HUES64 (cell line): ENCODE measurements at regions not wholly inside any gene's neighbourhood (a gene's known extent, or its start where the extent isn't known, plus 50 kb on each side); places are given as distances from the start of the nearest gene placed in this dataset.
"Not testable (repeated sequence)": the region's sequence is repeated elsewhere in the genome, so short reads cannot be mapped to it uniquely, and the experiment has no call there.

Experiments used
- H3K27ac ChIP-seq: 2 replicates; pipeline ENCODE4 v1.7.0; 2013; ENCODE audit warnings: low read depth, low read length, inconsistent platforms
- H3K27me3 ChIP-seq: 2 replicates; pipeline ENCODE4 v1.6.1; 2013; ENCODE audit warnings: mild to moderate bottlenecking, low read length; ENCODE audit not compliant: insufficient read depth
- H3K36me3 ChIP-seq: 2 replicates; pipeline ENCODE4 v1.6.1; 2013; ENCODE audit warnings: mild to moderate bottlenecking, low read length; ENCODE audit not compliant: insufficient read depth
- H3K4me1 ChIP-seq: 2 replicates; pipeline ENCODE4 v1.6.1; 2013; ENCODE audit warnings: mild to moderate bottlenecking, low read length, moderate library complexity; ENCODE audit not compliant: insufficient read depth
- H3K4me3 ChIP-seq: 2 replicates; pipeline ENCODE4 v1.5.1; 2013; ENCODE audit warnings: mild to moderate bottlenecking, low read length, moderate library complexity
- H3K9ac ChIP-seq: 2 replicates; pipeline ENCODE4 v1.6.1; 2013; ENCODE audit warnings: mild to moderate bottlenecking, low read depth, low read length
- H3K9me3 ChIP-seq: 2 replicates; pipeline ENCODE4 v1.6.1; 2013; ENCODE audit warnings: low read depth, low read length; ENCODE audit not compliant: insufficient read depth
- WGBS: fragments of 150-250, 120-280 bp; methylation state at CpG from one replicate; pipeline ENCODE4 v1.1.7; 2013; ENCODE audit warnings: missing lambda C conversion rate; 5-methylcytosine and 5-hydroxymethylcytosine counted together

DNA sequence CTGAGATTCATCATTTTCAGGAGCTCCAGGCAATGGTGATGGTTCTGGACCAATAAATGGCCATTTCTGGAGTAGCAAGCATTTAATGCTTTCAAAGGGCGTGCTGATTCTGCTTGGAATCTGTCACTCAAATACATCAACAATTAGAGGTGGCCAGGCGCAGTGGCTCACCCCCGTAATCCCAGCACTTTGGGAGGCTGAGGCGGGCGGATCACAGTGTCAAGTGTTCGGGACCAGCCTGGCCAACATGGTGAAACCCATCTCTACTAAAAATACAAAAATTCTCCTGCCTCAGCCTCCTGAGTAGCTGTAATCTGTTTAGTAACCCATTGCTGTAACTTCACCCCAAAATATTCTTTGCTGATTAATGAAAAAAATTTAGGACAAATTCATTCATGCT, 1574.2 kb downstream of the EFNB2 start:
- Histone ChIP-seq H3K36me3 (no peaks in the 10 kb centered on the region), H3K4me1 (no peaks in the 10 kb centered on the region), H3K27ac (no peak overlapping the region), H3K4me3 (no peak overlapping the region), H3K9ac (no peak overlapping the region), H3K9me3 (no peaks in the 10 kb centered on the region), H3K27me3 (no peaks in the 10 kb centered on the region)
- 97% methylated on average over 6 of the region's 6 CpGs for WGBS

DNA sequence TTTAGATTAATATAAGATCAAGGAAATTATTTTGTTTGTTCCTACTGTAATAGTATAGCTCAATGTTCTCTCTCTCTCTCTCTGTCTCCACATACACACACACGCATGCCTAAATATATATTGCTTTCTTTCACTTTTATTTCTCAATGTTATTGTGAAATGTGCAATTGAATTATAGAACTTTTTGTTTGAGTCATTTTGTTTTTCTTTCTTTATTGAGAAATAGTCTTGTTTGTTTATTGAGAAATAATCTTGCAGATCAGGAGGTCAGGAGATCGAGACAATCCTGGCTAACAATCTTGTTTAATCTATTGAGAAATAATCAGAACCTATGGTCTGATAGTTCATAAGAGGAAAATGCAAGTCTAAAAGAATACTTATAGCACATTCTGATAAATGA, 1581.3 kb downstream of the EFNB2 start:
- no peaks in the 10 kb centered on the region for H3K36me3 ChIP-seq
- H3K27me3 ChIP-seq = no peaks in the 10 kb centered on the region
- H3K4me1 ChIP-seq = no peaks in the 10 kb centered on the region
- H3K9ac ChIP-seq = no peak overlapping the region
- no peak overlapping the region for H3K27ac ChIP-seq
- 100% methylated on average over 1 of the region's 2 CpGs for WGBS
- no peaks in the 10 kb centered on the region for H3K9me3 ChIP-seq
- H3K4me3 ChIP-seq = no peak overlapping the region

GRCh38 chr13:104953588-104953987, 1581.9 kb downstream of the EFNB2 start:
- 100% methylated on average over 2 of the region's 2 CpGs for WGBS
- Histone ChIP-seq H3K36me3 (no peaks in the 10 kb centered on the region), H3K9ac (no peak overlapping the region), H3K4me3 (no peak overlapping the region), H3K27ac (no peak overlapping the region), H3K9me3 (no peaks in the 10 kb centered on the region), H3K4me1 (no peaks in the 10 kb centered on the region), H3K27me3 (no peaks in the 10 kb centered on the region)

- Histone ChIP-seq H3K9ac (no peak overlapping the region), H3K9me3 (no peaks in the 10 kb centered on the region), H3K4me1 (no peaks in the 10 kb centered on the region), H3K36me3 (no peaks in the 10 kb centered on the region), H3K27ac (no peak overlapping the region), H3K27me3 (no peaks in the 10 kb centered on the region), H3K4me3 (no peak overlapping the region)
- 93% methylated on average over 8 of the region's 9 CpGs for WGBS
Measured at GRCh38 chr13:104949840-104950740, 1585.4 kb downstream of the EFNB2 start.

GRCh38 chr13:104944176-104944575, 1591.3 kb downstream of the EFNB2 start:
- no peaks in the 10 kb centered on the region for H3K4me1 ChIP-seq
- WGBS = 93% methylated on average over 2 of the region's 2 CpGs
- H3K9ac ChIP-seq = no peak overlapping the region
- H3K27me3 ChIP-seq = no peaks in the 10 kb centered on the region
- H3K4me3 ChIP-seq = no peak overlapping the region
- H3K36me3 ChIP-seq = no peaks in the 10 kb centered on the region
- H3K9me3 ChIP-seq = no peaks in the 10 kb centered on the region
- H3K27ac ChIP-seq = no peak overlapping the region

DNA sequence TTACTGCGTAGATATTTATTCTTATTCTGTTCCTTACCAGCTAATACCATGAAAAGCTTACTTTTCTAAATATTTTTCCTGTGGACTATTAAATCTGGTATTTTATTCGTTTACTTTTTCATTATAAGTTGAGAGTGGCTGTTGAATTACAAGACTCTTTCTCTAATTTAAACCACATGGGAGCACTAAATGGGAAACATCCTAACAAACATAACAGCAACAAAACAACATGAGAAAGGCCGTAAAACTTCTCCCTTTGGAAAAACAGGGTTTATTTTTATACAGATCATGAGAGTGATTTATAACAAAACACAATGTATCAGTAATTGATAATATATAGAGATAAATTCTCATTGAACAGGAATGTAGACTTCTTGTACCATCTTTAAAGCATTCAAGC, 1592.1 kb downstream of the EFNB2 start:
- H3K4me3 ChIP-seq = no peak overlapping the region
- WGBS = no CpG with 5 or more reads among the region's 3 CpGs
- no peaks in the 10 kb centered on the region for H3K4me1 ChIP-seq
- H3K36me3 ChIP-seq = no peaks in the 10 kb centered on the region
- no peak overlapping the region for H3K27ac ChIP-seq
- no peaks in the 10 kb centered on the region for H3K9me3 ChIP-seq
- H3K9ac ChIP-seq = no peak overlapping the region
- H3K27me3 ChIP-seq = no peaks in the 10 kb centered on the region

DNA sequence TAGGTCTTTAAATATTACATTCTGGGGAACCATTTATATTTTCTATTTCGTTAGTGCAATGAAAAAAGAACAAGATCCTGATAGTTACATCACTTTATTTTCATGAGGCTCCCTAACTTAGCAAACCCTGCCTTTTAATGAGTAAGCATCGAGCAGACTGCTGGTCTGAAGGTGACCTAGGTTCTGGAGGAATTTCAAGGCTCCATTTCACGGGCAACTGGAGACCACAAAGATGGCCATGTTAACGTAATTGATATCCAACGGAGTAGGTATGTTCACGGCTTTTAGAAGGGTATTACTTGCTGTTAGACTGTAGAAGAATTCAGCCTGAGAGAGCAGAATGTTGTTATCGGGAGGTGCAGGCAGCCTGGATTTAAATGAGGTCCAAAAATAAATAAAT, 1597.6 kb downstream of the EFNB2 start:
- no peak overlapping the region for H3K27ac ChIP-seq
- H3K27me3 ChIP-seq = no peaks in the 10 kb centered on the region
- H3K9me3 ChIP-seq = no peaks in the 10 kb centered on the region
- H3K36me3 ChIP-seq = no peaks in the 10 kb centered on the region
- no peaks in the 10 kb centered on the region for H3K4me1 ChIP-seq
- no peak overlapping the region for H3K9ac ChIP-seq
- H3K4me3 ChIP-seq = no peak overlapping the region
- WGBS = 93% methylated on average over 6 of the region's 7 CpGs

DNA sequence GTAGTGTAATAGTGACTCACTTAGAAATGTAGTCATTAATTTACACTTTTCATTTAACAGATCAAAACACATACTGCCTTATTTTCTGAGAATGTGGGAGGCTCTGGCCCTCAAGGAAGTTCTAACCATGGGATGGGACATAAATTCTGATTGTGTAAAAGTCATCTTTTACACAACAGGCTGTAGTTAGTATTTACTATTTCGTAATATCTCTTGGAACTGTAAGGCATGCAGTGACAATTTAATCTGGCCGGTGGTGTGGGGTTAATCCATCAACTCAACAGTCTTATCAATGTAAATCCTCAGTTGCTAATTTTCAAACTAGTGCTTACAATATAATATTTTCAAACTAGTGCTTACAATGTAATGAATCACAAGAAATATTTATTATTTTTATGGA, 1599.2 kb downstream of the EFNB2 start:
- no peak overlapping the region for H3K4me3 ChIP-seq
- no peaks in the 10 kb centered on the region for H3K27me3 ChIP-seq
- no peaks in the 10 kb centered on the region for H3K4me1 ChIP-seq
- H3K27ac ChIP-seq = no peak overlapping the region
- H3K9me3 ChIP-seq = no peaks in the 10 kb centered on the region
- H3K36me3 ChIP-seq = no peaks in the 10 kb centered on the region
- H3K9ac ChIP-seq = no peak overlapping the region
- WGBS = 80% methylated on average over 1 of the region's 2 CpGs

DNA sequence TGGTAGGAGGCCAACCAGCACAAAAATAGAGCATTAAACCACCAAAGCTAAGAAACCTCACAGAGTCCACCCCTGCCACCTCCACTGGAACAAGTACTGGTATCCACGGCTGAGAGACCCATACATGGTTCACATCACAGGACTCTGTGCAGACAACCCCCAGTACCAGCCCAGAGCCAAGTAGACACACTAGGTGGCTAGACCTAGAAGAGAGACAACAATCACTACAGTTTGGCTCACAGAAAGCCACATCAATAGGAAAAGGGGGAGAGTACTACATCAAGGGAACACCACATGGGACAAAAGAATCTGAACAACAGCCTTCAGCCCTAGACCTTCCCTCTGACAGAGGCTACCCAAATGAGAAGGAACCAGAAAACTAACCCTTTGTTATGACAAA, 1614.9 kb downstream of the EFNB2 start:
- not testable (repeated sequence) for H3K9me3 ChIP-seq, H3K27ac ChIP-seq, H3K27me3 ChIP-seq, H3K36me3 ChIP-seq, H3K9ac ChIP-seq, H3K4me1 ChIP-seq, H3K4me3 ChIP-seq
- WGBS = 95% methylated on average over 1 of the region's 1 CpG

GRCh38 chr13:104920091-104920490, 1615.4 kb downstream of the EFNB2 start:
- no peak overlapping the region for H3K4me3 ChIP-seq
- no peaks in the 10 kb centered on the region for H3K9me3 ChIP-seq
- no peaks in the 10 kb centered on the region for H3K36me3 ChIP-seq
- WGBS = 91% methylated on average over 3 of the region's 4 CpGs
- H3K9ac ChIP-seq = no peak overlapping the region
- H3K27me3 ChIP-seq = no peaks in the 10 kb centered on the region
- no peak overlapping the region for H3K27ac ChIP-seq
- H3K4me1 ChIP-seq = no peaks in the 10 kb centered on the region

DNA sequence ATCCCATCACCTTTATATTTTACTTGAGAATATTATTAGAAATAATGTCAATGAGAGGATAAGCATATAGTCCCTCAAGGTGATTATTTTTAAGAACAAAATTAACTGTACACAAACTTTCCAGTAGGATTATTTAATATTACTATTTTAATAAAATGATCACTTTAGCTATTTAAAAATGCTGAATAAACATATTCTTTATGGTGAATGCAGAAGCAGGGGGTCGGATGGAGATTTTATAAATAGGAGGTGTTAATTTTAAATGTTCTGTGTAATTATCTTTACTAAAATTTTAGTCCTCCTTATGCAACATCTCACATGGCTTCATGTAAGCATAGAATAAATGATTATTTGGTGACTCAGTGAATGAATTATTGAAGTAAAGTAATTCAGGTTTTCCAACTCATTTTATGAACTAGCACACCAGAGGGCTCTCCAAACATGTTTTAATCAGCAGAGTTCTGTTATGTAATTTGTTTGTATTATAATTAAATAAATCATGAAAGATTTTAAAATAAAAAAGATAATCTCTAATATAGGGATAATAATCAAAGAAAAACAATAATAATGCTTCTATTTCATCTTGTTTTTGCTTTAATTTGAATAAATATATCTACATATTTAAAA, 1635.2 kb downstream of the EFNB2 start:
- no peaks in the 10 kb centered on the region for H3K27me3 ChIP-seq
- H3K9ac ChIP-seq = no peak overlapping the region
- no peaks in the 10 kb centered on the region for H3K4me1 ChIP-seq
- no peaks in the 10 kb centered on the region for H3K36me3 ChIP-seq
- H3K9me3 ChIP-seq = no peaks in the 10 kb centered on the region
- no peak overlapping the region for H3K27ac ChIP-seq
- H3K4me3 ChIP-seq = no peak overlapping the region
- no CpG with 5 or more reads among the region's 1 CpG for WGBS
